ENCODE measurements at regions not wholly inside any gene's neighbourhood (a gene's known extent, or its start where the extent isn't known, plus 50 kb on each side); places are given as distances from the start of the nearest gene placed in this dataset.

GRCh38 chr10:91111060-91111459, 109.4 kb upstream of the PCGF5 start:
- no peaks in the 10 kb centered on the region for H3K4me1 ChIP-seq

GRCh38 chr10:91115618-91116390, 104.7 kb upstream of the PCGF5 start:
- H3K9me3 ChIP-seq: no peaks in the 10 kb centered on the region
- intact Hi-C loops (cut with DNase I): no loop called here
- H3K4me3 ChIP-seq: no peak overlapping the region
- WGBS, 2 donors: 84 to 86% methylated on average over 9 of the region's 9 CpGs
- H3K36me3 ChIP-seq (replicated peaks in 1 of 2; ENCODE audit: insufficient read depth in 1 of 2, low read depth in 2 of 2): no peaks in the 10 kb centered on the region
- ATAC-seq (no peak), DNase-seq (no peak)
- H3K27ac ChIP-seq: no peak overlapping the region
- no peak for TF ChIP-seq POLR2A (IDR thresholded peaks at IDR 0.05)
- TF ChIP-seq CTCF (IDR thresholded peaks at IDR 0.05): no peak
- no peaks in the 10 kb centered on the region for H3K4me1 ChIP-seq
- H3K27me3 ChIP-seq: no peaks in the 10 kb centered on the region

More at GRCh38 chr10:91111060-91111459, 109.4 kb upstream of the PCGF5 start:
- Histone ChIP-seq H3K27ac (no peak overlapping the region), H3K9me3 (no peaks in the 10 kb centered on the region), H3K4me3 (no peak overlapping the region), H3K27me3 (no peaks in the 10 kb centered on the region), H3K36me3 (replicated peaks in 1 of 2; ENCODE audit: insufficient read depth in 1 of 2, low read depth in 2 of 2) (no peaks in the 10 kb centered on the region)
- no peak for DNase-seq
- WGBS, 2 donors: 92 to 100% methylated on average over 3 of the region's 3 CpGs
- no peak for ATAC-seq
- no peak for TF ChIP-seq CTCF (IDR thresholded peaks at IDR 0.05)
- TF ChIP-seq POLR2A (IDR thresholded peaks at IDR 0.05): no peak
- intact Hi-C loops (cut with DNase I): no loop called here

- intact Hi-C loops (cut with DNase I): no loop called here
- Histone ChIP-seq H3K27me3 (no peaks in the 10 kb centered on the region), H3K27ac (no peak overlapping the region), H3K36me3 (replicated peaks in 1 of 2; ENCODE audit: insufficient read depth in 1 of 2, low read depth in 2 of 2) (no peaks in the 10 kb centered on the region), H3K4me1 (no peaks in the 10 kb centered on the region), H3K9me3 (no peaks in the 10 kb centered on the region), H3K4me3 (no peak overlapping the region)
- DNase-seq: no peak
- no peak for TF ChIP-seq POLR2A (IDR thresholded peaks at IDR 0.05)
- TF ChIP-seq CTCF (IDR thresholded peaks at IDR 0.05): no peak
- WGBS, 2 donors: 24% methylated on average over 2 of the region's 2 CpGs
- no peak for ATAC-seq
These were observed 103.0 kb upstream of the PCGF5 start for GRCh38 chr10:91117505-91117904.

GRCh38 chr10:91120348-91120747, 100.1 kb upstream of the PCGF5 start:
- no peak for ATAC-seq
- Histone ChIP-seq H3K9me3 (no peaks in the 10 kb centered on the region), H3K36me3 (replicated peaks in 1 of 2; ENCODE audit: insufficient read depth in 1 of 2, low read depth in 2 of 2) (no peaks in the 10 kb centered on the region), H3K27ac (no peak overlapping the region), H3K27me3 (no peaks in the 10 kb centered on the region), H3K4me3 (no peak overlapping the region), H3K4me1 (no peaks in the 10 kb centered on the region)
- DNase-seq: no peak
- WGBS, 2 donors: 66 to 84% methylated on average over 2 of the region's 2 CpGs
- TF ChIP-seq CTCF (IDR thresholded peaks at IDR 0.05): no peak
- no peak for TF ChIP-seq POLR2A (IDR thresholded peaks at IDR 0.05)
- intact Hi-C loops (cut with DNase I): no loop called here

- Histone ChIP-seq H3K27ac (no peak overlapping the region), H3K4me3 (no peak overlapping the region), H3K27me3 (no peaks in the 10 kb centered on the region), H3K4me1 (no peaks in the 10 kb centered on the region), H3K36me3 (replicated peaks in 1 of 2; ENCODE audit: insufficient read depth in 1 of 2, low read depth in 2 of 2) (no peaks in the 10 kb centered on the region), H3K9me3 (no peaks in the 10 kb centered on the region)
- DNase-seq (no peak), ATAC-seq (no peak)
- 50 to 54% methylated on average over 5 of the region's 5 CpGs for WGBS, 2 donors
- intact Hi-C loops (cut with DNase I): no loop called here
- TF ChIP-seq POLR2A (IDR thresholded peaks at IDR 0.05) (no peak), CTCF (IDR thresholded peaks at IDR 0.05) (no peak)
These were observed 97.2 kb upstream of the PCGF5 start for GRCh38 chr10:91123261-91123660.

Measured in body of pancreas (tissue), 4 donors.